BLaER1 (cell line): ENCODE measurements at regions not wholly inside any gene's neighbourhood (a gene's known extent, or its start where the extent isn't known, plus 50 kb on each side); places are given as distances from the start of the nearest gene placed in this dataset.
"Not testable (repeated sequence)": the region's sequence is repeated elsewhere in the genome, so short reads cannot be mapped to it uniquely, and the experiment has no call there.

ENCODE experiments used
- H3K27ac ChIP-seq: shearing (Covaris generic); formaldehyde crosslinking; 2 replicates; pipeline ENCODE4 v1.8.1; 2022
- H3K27me3 ChIP-seq: shearing (Covaris generic); formaldehyde crosslinking; 2 replicates; pipeline ENCODE4 v1.8.1; 2022
- H3K36me3 ChIP-seq: shearing (Covaris generic); formaldehyde crosslinking; 2 replicates; pipeline ENCODE4 v1.8.1; 2022
- H3K4me1 ChIP-seq: shearing (Covaris generic); formaldehyde crosslinking; 2 replicates; pipeline ENCODE4 v1.8.1; 2022
- H3K4me2 ChIP-seq: shearing (Covaris generic); formaldehyde crosslinking; 2 replicates; pipeline ENCODE4 v1.8.1; 2022
- H3K4me3 ChIP-seq: shearing (Covaris generic); formaldehyde crosslinking; 2 replicates; pipeline ENCODE4 v1.8.1; 2022
- H3K9ac ChIP-seq: shearing (Covaris generic); formaldehyde crosslinking; 2 replicates; pipeline ENCODE4 v1.8.1; 2022
- H3K9me3 ChIP-seq: shearing (Covaris generic); formaldehyde crosslinking; 2 replicates; pipeline ENCODE4 v1.8.1; 2022
- H4K20me1 ChIP-seq: shearing (Covaris generic); formaldehyde crosslinking; 2 replicates; pipeline ENCODE4 v1.8.1; 2022

- not testable (repeated sequence) for H3K4me2 ChIP-seq, H3K4me3 ChIP-seq, H4K20me1 ChIP-seq, H3K4me1 ChIP-seq, H3K9ac ChIP-seq, H3K27ac ChIP-seq, H3K27me3 ChIP-seq, H3K36me3 ChIP-seq, H3K9me3 ChIP-seq
These were observed 151.1 kb downstream of the BCL2L11 start for GRCh38 chr2:111271647-111272304.

GRCh38 chr2:111273007-111273406 lies 152.3 kb downstream of the BCL2L11 start:
- not testable (repeated sequence) for H3K27ac ChIP-seq, H3K4me2 ChIP-seq, H3K36me3 ChIP-seq, H3K9ac ChIP-seq, H3K4me1 ChIP-seq, H3K9me3 ChIP-seq, H3K4me3 ChIP-seq, H4K20me1 ChIP-seq, H3K27me3 ChIP-seq

- not testable (repeated sequence) for H4K20me1 ChIP-seq, H3K9ac ChIP-seq, H3K36me3 ChIP-seq, H3K9me3 ChIP-seq, H3K4me1 ChIP-seq, H3K27me3 ChIP-seq, H3K4me2 ChIP-seq, H3K27ac ChIP-seq, H3K4me3 ChIP-seq
These were observed 154.5 kb downstream of the BCL2L11 start for GRCh38 chr2:111275047-111275853.

- H3K4me3 ChIP-seq, H3K4me2 ChIP-seq, H4K20me1 ChIP-seq, H3K36me3 ChIP-seq, H3K9me3 ChIP-seq, H3K9ac ChIP-seq, H3K4me1 ChIP-seq, H3K27me3 ChIP-seq, H3K27ac ChIP-seq: not testable (repeated sequence)
These were observed 155.1 kb downstream of the BCL2L11 start for GRCh38 chr2:111275854-111276171.

GRCh38 chr2:111278133-111278532 lies 157.4 kb downstream of the BCL2L11 start:
- not testable (repeated sequence) for H3K4me1 ChIP-seq, H3K27ac ChIP-seq, H3K27me3 ChIP-seq, H3K9ac ChIP-seq, H3K36me3 ChIP-seq, H3K4me3 ChIP-seq, H3K4me2 ChIP-seq, H4K20me1 ChIP-seq, H3K9me3 ChIP-seq

GRCh38 chr2:111280709-111281286 lies 160.1 kb downstream of the BCL2L11 start:
- not testable (repeated sequence) for H3K4me2 ChIP-seq

GRCh38 chr2:111282162-111282561 lies 161.4 kb downstream of the BCL2L11 start:
- H3K4me1 ChIP-seq, H3K9me3 ChIP-seq, H4K20me1 ChIP-seq, H3K4me2 ChIP-seq, H3K27me3 ChIP-seq, H3K36me3 ChIP-seq, H3K4me3 ChIP-seq, H3K9ac ChIP-seq, H3K27ac ChIP-seq: not testable (repeated sequence)

More at GRCh38 chr2:111280709-111281286, 160.1 kb downstream of the BCL2L11 start:
- not testable (repeated sequence) for H4K20me1 ChIP-seq, H3K4me3 ChIP-seq, H3K9ac ChIP-seq, H3K27ac ChIP-seq, H3K36me3 ChIP-seq, H3K4me1 ChIP-seq, H3K27me3 ChIP-seq, H3K9me3 ChIP-seq

- not testable (repeated sequence) for H3K4me3 ChIP-seq, H3K27ac ChIP-seq, H3K36me3 ChIP-seq, H4K20me1 ChIP-seq, H3K4me1 ChIP-seq, H3K9me3 ChIP-seq, H3K9ac ChIP-seq, H3K27me3 ChIP-seq, H3K4me2 ChIP-seq
These were observed 167.2 kb downstream of the BCL2L11 start for GRCh38 chr2:111287646-111288568.

- H3K27me3 ChIP-seq, H3K4me3 ChIP-seq, H3K36me3 ChIP-seq, H3K4me2 ChIP-seq, H4K20me1 ChIP-seq, H3K9ac ChIP-seq, H3K4me1 ChIP-seq, H3K27ac ChIP-seq, H3K9me3 ChIP-seq: not testable (repeated sequence)
These were observed 169.7 kb downstream of the BCL2L11 start for GRCh38 chr2:111290370-111290769.

GRCh38 chr2:111291566-111291965 lies 170.9 kb downstream of the BCL2L11 start:
- H3K36me3 ChIP-seq, H3K4me3 ChIP-seq, H3K4me1 ChIP-seq, H3K9me3 ChIP-seq, H3K27me3 ChIP-seq, H3K27ac ChIP-seq, H3K4me2 ChIP-seq, H3K9ac ChIP-seq, H4K20me1 ChIP-seq: not testable (repeated sequence)

GRCh38 chr2:111292232-111292968 lies 171.7 kb downstream of the BCL2L11 start:
- H3K9me3 ChIP-seq, H3K4me2 ChIP-seq, H3K4me3 ChIP-seq, H3K36me3 ChIP-seq, H4K20me1 ChIP-seq, H3K9ac ChIP-seq, H3K27me3 ChIP-seq, H3K27ac ChIP-seq, H3K4me1 ChIP-seq: not testable (repeated sequence)

GRCh38 chr2:111294699-111295098 lies 174.0 kb downstream of the BCL2L11 start:
- H4K20me1 ChIP-seq, H3K36me3 ChIP-seq, H3K9me3 ChIP-seq, H3K4me2 ChIP-seq, H3K27ac ChIP-seq, H3K4me3 ChIP-seq, H3K9ac ChIP-seq, H3K4me1 ChIP-seq, H3K27me3 ChIP-seq: not testable (repeated sequence)

GRCh38 chr2:111296122-111296804 lies 175.5 kb downstream of the BCL2L11 start:
- not testable (repeated sequence) for H3K4me3 ChIP-seq, H3K4me2 ChIP-seq, H3K36me3 ChIP-seq, H3K9ac ChIP-seq, H3K4me1 ChIP-seq, H3K27me3 ChIP-seq, H4K20me1 ChIP-seq, H3K27ac ChIP-seq, H3K9me3 ChIP-seq
